ENCODE measurements at regions not wholly inside any gene's neighbourhood (a gene's known extent, or its start where the extent isn't known, plus 50 kb on each side); places are given as distances from the start of the nearest gene placed in this dataset.

- H3K9me3 ChIP-seq = no peaks in the 10 kb centered on the region
- 92 to 97% (median 97%) methylated on average over 24 to 33 of the region's 33 CpGs for WGBS, 3 donors
- H3K4me1 ChIP-seq (ENCODE audit: insufficient read depth) = peaks cover 1% of the 10 kb centered on the region
- no peak overlapping the region for H3K4me3 ChIP-seq
- no peak overlapping the region for H3K27ac ChIP-seq
- DNase-seq = peak in 1 of 5 donors; percentile 23
- no peaks in the 10 kb centered on the region for H3K36me3 ChIP-seq
- TF ChIP-seq POLR2A (IDR thresholded peaks at IDR 0.05) = no peak
- no peak for TF ChIP-seq CTCF (IDR thresholded peaks at IDR 0.05)
- TF ChIP-seq EP300 (IDR thresholded peaks at IDR 0.05) = no peak
- H3K27me3 ChIP-seq = no peaks in the 10 kb centered on the region
- intact Hi-C loops (cut with DNase I) = no loop called here
These were observed 196.0 kb downstream of the DACT1 start for GRCh38 chr14:58833634-58834378.

GRCh38 chr14:58836303-58836974 lies 198.7 kb downstream of the DACT1 start:
- Histone ChIP-seq H3K4me1 (ENCODE audit: insufficient read depth) (peaks cover 3% of the 10 kb centered on the region), H3K27ac (no peak overlapping the region), H3K9me3 (no peaks in the 10 kb centered on the region), H3K36me3 (no peaks in the 10 kb centered on the region), H3K4me3 (no peak overlapping the region), H3K27me3 (no peaks in the 10 kb centered on the region)
- WGBS, 3 donors = 90 to 100% (median 91%) methylated on average over 1 of the region's 1 CpG
- no peak for DNase-seq
- intact Hi-C loops (cut with DNase I) = no loop called here
- no peak for TF ChIP-seq CTCF (IDR thresholded peaks at IDR 0.05)
- TF ChIP-seq EP300 (IDR thresholded peaks at IDR 0.05) = no peak
- TF ChIP-seq POLR2A (IDR thresholded peaks at IDR 0.05) = no peak

GRCh38 chr14:58839233-58839632 lies 201.5 kb downstream of the DACT1 start:
- 89 to 92% (median 91%) methylated on average over 5 of the region's 5 CpGs for WGBS, 3 donors
- no peak overlapping the region for H3K27ac ChIP-seq
- TF ChIP-seq EP300 (IDR thresholded peaks at IDR 0.05) (no peak), POLR2A (IDR thresholded peaks at IDR 0.05) (no peak), CTCF (IDR thresholded peaks at IDR 0.05) (no peak)
- intact Hi-C loops (cut with DNase I) = no loop called here
- H3K36me3 ChIP-seq = no peaks in the 10 kb centered on the region
- no peak for DNase-seq
- no peak overlapping the region for H3K4me3 ChIP-seq
- H3K27me3 ChIP-seq = no peaks in the 10 kb centered on the region
- H3K9me3 ChIP-seq = no peaks in the 10 kb centered on the region
- peaks cover 3% of the 10 kb centered on the region for H3K4me1 ChIP-seq (ENCODE audit: insufficient read depth)

GRCh38 chr14:58844544-58844943 lies 206.8 kb downstream of the DACT1 start:
- Histone ChIP-seq H3K9me3 (no peaks in the 10 kb centered on the region), H3K27me3 (no peaks in the 10 kb centered on the region), H3K4me3 (no peak overlapping the region), H3K4me1 (ENCODE audit: insufficient read depth) (peaks cover 3% of the 10 kb centered on the region), H3K36me3 (no peaks in the 10 kb centered on the region), H3K27ac (no peak overlapping the region)
- no peak for TF ChIP-seq POLR2A (IDR thresholded peaks at IDR 0.05)
- TF ChIP-seq CTCF (IDR thresholded peaks at IDR 0.05) = no peak
- no peak for TF ChIP-seq EP300 (IDR thresholded peaks at IDR 0.05)
- 86 to 95% (median 92%) methylated on average over 2 of the region's 2 CpGs for WGBS, 3 donors
- intact Hi-C loops (cut with DNase I) = no loop called here
- DNase-seq = no peak
